ENCODE measurements at regions not wholly inside any gene's neighbourhood (a gene's known extent, or its start where the extent isn't known, plus 50 kb on each side); places are given as distances from the start of the nearest gene placed in this dataset.
"Not testable (repeated sequence)": the region's sequence is repeated elsewhere in the genome, so short reads cannot be mapped to it uniquely, and the experiment has no call there.

- H3K27me3 ChIP-seq (ENCODE audit: low read depth) = no peaks in the 10 kb centered on the region
- TF ChIP-seq CTCF (IDR thresholded peaks at IDR 0.05) = no peak
- no peak overlapping the region for H3K4me3 ChIP-seq
- H3K4me1 ChIP-seq = peaks cover 10% of the 10 kb centered on the region
- ATAC-seq = no peak
- no peak for DNase-seq
- no peaks in the 10 kb centered on the region for H3K9me3 ChIP-seq
- no peaks in the 10 kb centered on the region for H3K36me3 ChIP-seq
- no peak overlapping the region for H3K27ac ChIP-seq
- intact Hi-C loops (cut with DNase I) = no loop called here
These were observed 216.3 kb upstream of the ZNF608 start for GRCh38 chr5:124962735-124963134.

GRCh38 chr5:124963236-124963919, 216.9 kb upstream of the ZNF608 start:
- Histone ChIP-seq H3K27ac (no peak overlapping the region), H3K36me3 (no peaks in the 10 kb centered on the region), H3K4me3 (no peak overlapping the region), H3K27me3 (ENCODE audit: low read depth) (no peaks in the 10 kb centered on the region), H3K9me3 (no peaks in the 10 kb centered on the region), H3K4me1 (peaks cover 10% of the 10 kb centered on the region)
- ATAC-seq (peak; percentile 49 to 64), DNase-seq (no peak)
- TF ChIP-seq CTCF (IDR thresholded peaks at IDR 0.05) = no peak
- intact Hi-C loops (cut with DNase I) = no loop called here

- ATAC-seq; DNase-seq; H3K9me3 ChIP-seq; H3K4me3 ChIP-seq; H3K4me1 ChIP-seq; H3K27ac ChIP-seq; H3K36me3 ChIP-seq; intact Hi-C loops (cut with DNase I); H3K27me3 ChIP-seq (ENCODE audit: low read depth): not testable (repeated sequence)
These were observed 220.3 kb upstream of the ZNF608 start for GRCh38 chr5:124966741-124967140.

- H3K4me1 ChIP-seq; H3K36me3 ChIP-seq; H3K27ac ChIP-seq; H3K4me3 ChIP-seq; H3K27me3 ChIP-seq (ENCODE audit: low read depth); DNase-seq; H3K9me3 ChIP-seq; intact Hi-C loops (cut with DNase I); ATAC-seq: not testable (repeated sequence)
These were observed 223.9 kb upstream of the ZNF608 start for GRCh38 chr5:124970381-124970780.

- DNase-seq (no peak), ATAC-seq (no peak)
- Histone ChIP-seq H3K4me1 (no peaks in the 10 kb centered on the region), H3K9me3 (no peaks in the 10 kb centered on the region), H3K36me3 (no peaks in the 10 kb centered on the region), H3K27me3 (ENCODE audit: low read depth) (no peaks in the 10 kb centered on the region), H3K27ac (no peak overlapping the region), H3K4me3 (no peak overlapping the region)
- intact Hi-C loops (cut with DNase I) = no loop called here
- TF ChIP-seq CTCF (IDR thresholded peaks at IDR 0.05) = no peak
These were observed 226.3 kb upstream of the ZNF608 start for GRCh38 chr5:124972703-124973102.

GRCh38 chr5:124973661-124974060, 227.2 kb upstream of the ZNF608 start:
- no peak for TF ChIP-seq CTCF (IDR thresholded peaks at IDR 0.05)
- no peak overlapping the region for H3K27ac ChIP-seq
- no peaks in the 10 kb centered on the region for H3K36me3 ChIP-seq
- intact Hi-C loops (cut with DNase I) = no loop called here
- no peaks in the 10 kb centered on the region for H3K27me3 ChIP-seq (ENCODE audit: low read depth)
- no peaks in the 10 kb centered on the region for H3K9me3 ChIP-seq
- H3K4me3 ChIP-seq = no peak overlapping the region
- ATAC-seq (no peak), DNase-seq (no peak)
- no peaks in the 10 kb centered on the region for H3K4me1 ChIP-seq
